ENCODE measurements at regions not wholly inside any gene's neighbourhood (a gene's known extent, or its start where the extent isn't known, plus 50 kb on each side); places are given as distances from the start of the nearest gene placed in this dataset.

GRCh38 chr14:104289507-104289906 is 151.1 kb downstream of the KIF26A start:
- H3K27me3 Mint-ChIP-seq = peaks cover 4% of the 10 kb centered on the region
- no peak overlapping the region for H3K4me3 ChIP-seq (ENCODE audit: control extremely low read depth in 1 of 5, extremely low read depth in 1 of 5, insufficient read depth in 1 of 5, low read depth in 2 of 5, low read length in 4 of 5)
- H3K9me3 Mint-ChIP-seq (ENCODE audit: insufficient read depth) = peaks cover 8% of the 10 kb centered on the region
- ATAC-seq (ENCODE audit: low read depth) (no peak), DNase-seq (no peak)
- ChIA-PET CTCF (no interaction called here), POLR2A (no interaction called here)
- H3K4me1 ChIP-seq (ENCODE audit: control insufficient read depth in 2 of 2, insufficient read depth in 2 of 2, low read length in 2 of 2) = no peaks in the 10 kb centered on the region
- no peaks in the 10 kb centered on the region for H4K20me1 ChIP-seq (ENCODE audit: control insufficient read depth, insufficient read depth, low read length, poor library complexity, severe bottlenecking)
- no peaks in the 10 kb centered on the region for H3K36me3 ChIP-seq (replicated peaks in 1 of 2; ENCODE audit: control extremely low read depth in 1 of 2, control insufficient read depth in 1 of 2, extremely low read depth in 1 of 2, insufficient read depth in 2 of 2, low read length in 1 of 2)
- H2AFZ ChIP-seq (ENCODE audit: insufficient read depth, low read depth, low read length, poor library complexity, severe bottlenecking) = no peak overlapping the region
- H3K9me3 ChIP-seq (ENCODE audit: control extremely low read depth in 1 of 3, control insufficient read depth in 2 of 3, insufficient read depth in 1 of 3, low read length in 2 of 3) = peaks cover 0 to 10% (median 0%) of the 10 kb centered on the region in 3 donors
- H3K9ac ChIP-seq (ENCODE audit: low read length) = no peak overlapping the region
- intact Hi-C loops (cut with micrococcal nuclease) = no loop called here
- peaks cover 0 to 6% (median 0%) of the 10 kb centered on the region in 4 experiments for H3K27me3 ChIP-seq (replicated peaks in 1 of 4; ENCODE audit: control extremely low read depth in 1 of 4, control insufficient read depth in 3 of 4, insufficient read depth in 4 of 4, low read length in 3 of 4)
- TF ChIP-seq CTCF (IDR thresholded peaks at IDR 0.05) = no peak
- no peak for TF ChIP-seq EZH2 (IDR thresholded peaks at IDR 0.05; ENCODE audit: borderline replicate concordance, insufficient read depth, low read depth, low read length, poor library complexity, severe bottlenecking)
- no peak overlapping the region for H3K4me3 Mint-ChIP-seq
- H3K4me2 ChIP-seq (replicated peaks; ENCODE audit: low read depth, low read length, poor library complexity, severe bottlenecking) = no peak overlapping the region
- no peak overlapping the region for H3K27ac ChIP-seq (ENCODE audit: low read length in 2 of 2)
- H3K79me2 ChIP-seq (ENCODE audit: control insufficient read depth, insufficient read depth, low read length) = no peaks in the 10 kb centered on the region
- H3K27ac Mint-ChIP-seq = no peak overlapping the region
- H3K4me1 Mint-ChIP-seq = no peaks in the 10 kb centered on the region
- 62% methylated on average over 2 of the region's 3 CpGs for WGBS (ENCODE audit: insufficient coverage)

GRCh38 chr14:104290058-104290667 is 151.8 kb downstream of the KIF26A start:
- no peaks in the 10 kb centered on the region for H3K4me1 Mint-ChIP-seq
- peaks cover 4% of the 10 kb centered on the region for H3K27me3 Mint-ChIP-seq
- Histone ChIP-seq H3K4me2 (replicated peaks; ENCODE audit: low read depth, low read length, poor library complexity, severe bottlenecking) (no peak overlapping the region), H3K4me1 (ENCODE audit: control insufficient read depth in 2 of 2, insufficient read depth in 2 of 2, low read length in 2 of 2) (no peaks in the 10 kb centered on the region), H4K20me1 (ENCODE audit: control insufficient read depth, insufficient read depth, low read length, poor library complexity, severe bottlenecking) (no peaks in the 10 kb centered on the region), H3K9ac (ENCODE audit: low read length) (no peak overlapping the region), H3K9me3 (ENCODE audit: control extremely low read depth in 1 of 3, control insufficient read depth in 2 of 3, insufficient read depth in 1 of 3, low read length in 2 of 3) (peaks cover 0 to 10% (median 0%) of the 10 kb centered on the region in 3 donors), H3K36me3 (replicated peaks in 1 of 2; ENCODE audit: control extremely low read depth in 1 of 2, control insufficient read depth in 1 of 2, extremely low read depth in 1 of 2, insufficient read depth in 2 of 2, low read length in 1 of 2) (no peaks in the 10 kb centered on the region), H3K27me3 (replicated peaks in 1 of 4; ENCODE audit: control extremely low read depth in 1 of 4, control insufficient read depth in 3 of 4, insufficient read depth in 4 of 4, low read length in 3 of 4) (peaks cover 0 to 6% (median 0%) of the 10 kb centered on the region in 4 experiments), H2AFZ (ENCODE audit: insufficient read depth, low read depth, low read length, poor library complexity, severe bottlenecking) (no peak overlapping the region), H3K79me2 (ENCODE audit: control insufficient read depth, insufficient read depth, low read length) (no peaks in the 10 kb centered on the region), H3K4me3 (ENCODE audit: control extremely low read depth in 1 of 5, extremely low read depth in 1 of 5, insufficient read depth in 1 of 5, low read depth in 2 of 5, low read length in 4 of 5) (no peak overlapping the region), H3K27ac (ENCODE audit: low read length in 2 of 2) (no peak overlapping the region)
- ChIA-PET CTCF (no interaction called here), POLR2A (no interaction called here)
- no peak for ATAC-seq (ENCODE audit: low read depth)
- H3K4me3 Mint-ChIP-seq = no peak overlapping the region
- no peak for DNase-seq
- H3K27ac Mint-ChIP-seq = no peak overlapping the region
- intact Hi-C loops (cut with micrococcal nuclease) = no loop called here
- TF ChIP-seq CTCF (IDR thresholded peaks at IDR 0.05) (no peak), EZH2 (IDR thresholded peaks at IDR 0.05; ENCODE audit: borderline replicate concordance, insufficient read depth, low read depth, low read length, poor library complexity, severe bottlenecking) (no peak)
- peaks cover 8% of the 10 kb centered on the region for H3K9me3 Mint-ChIP-seq (ENCODE audit: insufficient read depth)
- 85% methylated on average over 13 of the region's 14 CpGs for WGBS (ENCODE audit: insufficient coverage)
